HUES64 (cell line): ENCODE measurements at regions not wholly inside any gene's neighbourhood (a gene's known extent, or its start where the extent isn't known, plus 50 kb on each side); places are given as distances from the start of the nearest gene placed in this dataset.
"Not testable (repeated sequence)": the region's sequence is repeated elsewhere in the genome, so short reads cannot be mapped to it uniquely, and the experiment has no call there.

Experiments
- H3K27ac ChIP-seq: 2 replicates; pipeline ENCODE4 v1.7.0; 2013; ENCODE audit warnings: low read depth, low read length, inconsistent platforms
- H3K27me3 ChIP-seq: 2 replicates; pipeline ENCODE4 v1.6.1; 2013; ENCODE audit warnings: mild to moderate bottlenecking, low read length; ENCODE audit not compliant: insufficient read depth
- H3K36me3 ChIP-seq: 2 replicates; pipeline ENCODE4 v1.6.1; 2013; ENCODE audit warnings: mild to moderate bottlenecking, low read length; ENCODE audit not compliant: insufficient read depth
- H3K4me1 ChIP-seq: 2 replicates; pipeline ENCODE4 v1.6.1; 2013; ENCODE audit warnings: mild to moderate bottlenecking, low read length, moderate library complexity; ENCODE audit not compliant: insufficient read depth
- H3K4me3 ChIP-seq: 2 replicates; pipeline ENCODE4 v1.5.1; 2013; ENCODE audit warnings: mild to moderate bottlenecking, low read length, moderate library complexity
- H3K9ac ChIP-seq: 2 replicates; pipeline ENCODE4 v1.6.1; 2013; ENCODE audit warnings: mild to moderate bottlenecking, low read depth, low read length
- H3K9me3 ChIP-seq: 2 replicates; pipeline ENCODE4 v1.6.1; 2013; ENCODE audit warnings: low read depth, low read length; ENCODE audit not compliant: insufficient read depth
- WGBS: fragments of 150-250, 120-280 bp; methylation state at CpG from one replicate; pipeline ENCODE4 v1.1.7; 2013; ENCODE audit warnings: missing lambda C conversion rate; 5-methylcytosine and 5-hydroxymethylcytosine counted together

DNA sequence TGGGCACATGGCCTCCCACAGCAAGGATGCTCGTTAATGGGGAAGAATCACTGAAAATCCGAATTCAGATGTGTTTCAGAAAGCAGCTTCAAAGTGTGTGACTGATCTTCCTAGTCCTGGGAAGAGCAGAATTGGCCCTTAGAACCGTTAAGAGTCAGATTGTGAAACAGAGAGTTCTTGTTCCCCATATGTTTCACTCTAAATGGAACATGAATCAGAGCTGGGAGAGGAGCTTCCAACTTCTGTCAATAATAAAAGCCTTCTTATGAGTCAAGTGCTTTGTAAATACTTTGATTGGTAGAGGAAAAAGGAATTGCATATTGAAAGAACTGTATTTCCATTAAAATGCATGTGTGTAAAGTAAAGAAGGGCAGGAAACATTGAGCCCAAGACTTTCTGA lies 256.1 kb upstream of the PLGLB1 start:
- not testable (repeated sequence) for H3K27ac ChIP-seq, H3K9ac ChIP-seq, H3K27me3 ChIP-seq, H3K9me3 ChIP-seq, H3K4me1 ChIP-seq, H3K36me3 ChIP-seq, H3K4me3 ChIP-seq
- no CpG with 5 or more reads among the region's 3 CpGs for WGBS

DNA sequence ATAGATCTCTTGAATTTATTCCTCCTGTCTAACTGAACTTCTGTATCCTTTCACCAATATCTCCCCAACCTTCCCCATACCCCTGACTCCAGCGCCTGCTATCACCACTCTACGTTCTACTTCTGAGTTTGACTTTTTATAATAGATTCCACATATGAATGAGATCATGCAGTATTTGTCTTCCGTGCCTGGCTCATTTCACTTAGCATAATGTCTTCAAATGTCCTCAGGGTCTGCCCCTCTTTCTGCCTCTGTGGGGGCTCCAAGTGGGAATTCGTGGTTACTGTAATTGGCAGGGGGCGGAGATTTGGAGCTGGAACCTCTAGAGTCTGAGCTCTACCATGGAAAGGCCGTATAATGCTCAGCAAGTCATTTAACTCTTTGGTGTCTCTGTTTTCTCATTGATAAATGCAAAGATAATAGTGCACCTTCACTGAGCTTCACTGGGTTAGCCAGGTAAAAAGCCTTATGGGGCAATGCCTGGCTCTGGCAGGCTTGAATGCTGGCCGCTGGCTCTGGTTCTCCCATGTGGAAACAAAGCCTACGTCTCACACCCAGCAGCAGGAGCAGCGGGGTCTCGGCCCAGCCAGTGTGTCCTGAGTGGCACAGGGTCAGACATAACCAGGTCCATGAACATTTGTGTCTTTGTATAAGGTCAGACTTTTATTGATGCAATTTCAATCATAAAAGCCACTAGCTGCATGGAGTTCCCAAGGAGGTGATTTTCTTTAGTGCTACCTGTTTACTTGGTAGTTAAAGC lies 259.1 kb upstream of the PLGLB1 start:
- H3K9me3 ChIP-seq, H3K4me1 ChIP-seq, H3K4me3 ChIP-seq: not testable (repeated sequence)

DNA sequence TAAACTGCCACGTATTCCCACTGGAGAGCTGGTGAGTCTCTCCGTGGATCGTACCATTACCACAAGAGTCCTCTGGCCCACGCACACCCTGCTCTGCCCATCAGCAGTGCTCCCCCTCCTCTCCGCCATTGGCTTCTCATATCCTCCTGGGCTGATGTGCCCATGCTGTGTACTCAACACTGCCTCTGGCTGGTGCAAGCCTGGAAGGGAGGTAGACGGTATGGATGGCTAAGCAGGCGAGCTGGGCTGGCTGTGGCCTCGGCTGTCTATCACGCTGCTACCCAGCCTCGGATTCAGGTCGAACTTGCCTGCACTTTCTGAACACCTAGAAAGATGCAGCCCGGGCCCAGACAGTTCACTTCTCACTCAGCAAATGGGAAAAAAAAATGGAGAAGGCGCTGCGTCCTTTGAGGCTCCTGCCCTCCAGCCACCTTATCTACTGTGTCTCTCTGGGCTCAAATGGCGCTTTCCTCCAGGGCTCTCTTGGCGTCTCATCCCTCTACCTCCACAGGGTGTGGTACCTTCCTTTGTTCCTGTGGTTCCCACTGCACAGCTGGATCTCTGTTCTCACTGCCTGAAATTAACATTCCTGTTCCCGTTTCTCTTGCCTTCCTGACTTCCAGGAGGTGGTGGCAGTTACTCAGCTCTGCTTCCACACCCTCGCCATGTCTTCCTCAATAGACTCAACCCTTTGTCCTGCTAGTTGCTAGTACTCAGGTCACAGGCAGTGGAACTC lies 262.3 kb upstream of the PLGLB1 start:
- H3K27me3 ChIP-seq, H3K27ac ChIP-seq, H3K4me3 ChIP-seq, H3K4me1 ChIP-seq, H3K36me3 ChIP-seq, H3K9me3 ChIP-seq, H3K9ac ChIP-seq: not testable (repeated sequence)
- 62% methylated on average over 14 of the region's 18 CpGs for WGBS

More for the DNA sequence above, 259.1 kb upstream of the PLGLB1 start:
- not testable (repeated sequence) for H3K27me3 ChIP-seq, H3K36me3 ChIP-seq, H3K27ac ChIP-seq, H3K9ac ChIP-seq
- WGBS, result 85% methylated on average over 4 of the region's 10 CpGs

DNA sequence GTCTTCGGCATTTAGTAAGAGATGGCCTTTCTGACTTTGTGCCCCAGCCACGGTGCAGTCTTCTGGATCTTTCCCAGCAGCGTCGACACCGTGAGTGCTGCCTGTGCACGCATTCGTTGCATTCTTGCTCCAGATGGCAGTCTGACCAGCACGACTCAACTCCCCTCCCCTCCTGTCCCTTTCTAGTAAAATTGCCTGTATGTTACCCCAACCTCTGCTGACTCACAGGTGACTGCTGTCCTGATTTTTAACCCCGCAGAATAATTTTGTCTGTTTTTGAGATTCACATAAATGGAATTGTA lies 262.8 kb upstream of the PLGLB1 start:
- not testable (repeated sequence) for H3K9ac ChIP-seq, H3K27me3 ChIP-seq, H3K4me1 ChIP-seq, H3K27ac ChIP-seq, H3K4me3 ChIP-seq, H3K36me3 ChIP-seq, H3K9me3 ChIP-seq
- WGBS, result no CpG with 5 or more reads among the region's 9 CpGs

DNA sequence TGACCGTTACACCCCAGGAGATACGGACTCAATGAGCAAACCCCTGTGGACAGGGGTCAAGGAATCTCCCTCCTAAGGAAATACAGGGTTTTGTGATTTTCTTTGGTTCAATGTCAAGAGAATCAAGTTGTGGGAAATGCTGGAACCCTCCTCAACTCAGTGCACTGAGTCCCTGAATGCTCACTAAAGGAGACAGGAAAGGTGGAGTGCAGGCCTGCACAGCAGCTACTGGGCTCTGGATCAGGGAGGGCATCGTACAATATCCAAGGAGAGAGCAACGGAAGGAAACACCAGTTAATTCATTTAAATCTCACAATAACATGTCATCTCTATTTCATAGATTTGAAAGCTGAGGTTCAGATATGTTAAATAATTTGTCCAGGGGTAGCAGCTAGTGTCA lies 263.5 kb upstream of the PLGLB1 start:
- H3K27me3 ChIP-seq, H3K9me3 ChIP-seq, H3K9ac ChIP-seq, H3K27ac ChIP-seq, H3K4me3 ChIP-seq, H3K36me3 ChIP-seq, H3K4me1 ChIP-seq: not testable (repeated sequence)
- 90% methylated on average over 4 of the region's 4 CpGs for WGBS

DNA sequence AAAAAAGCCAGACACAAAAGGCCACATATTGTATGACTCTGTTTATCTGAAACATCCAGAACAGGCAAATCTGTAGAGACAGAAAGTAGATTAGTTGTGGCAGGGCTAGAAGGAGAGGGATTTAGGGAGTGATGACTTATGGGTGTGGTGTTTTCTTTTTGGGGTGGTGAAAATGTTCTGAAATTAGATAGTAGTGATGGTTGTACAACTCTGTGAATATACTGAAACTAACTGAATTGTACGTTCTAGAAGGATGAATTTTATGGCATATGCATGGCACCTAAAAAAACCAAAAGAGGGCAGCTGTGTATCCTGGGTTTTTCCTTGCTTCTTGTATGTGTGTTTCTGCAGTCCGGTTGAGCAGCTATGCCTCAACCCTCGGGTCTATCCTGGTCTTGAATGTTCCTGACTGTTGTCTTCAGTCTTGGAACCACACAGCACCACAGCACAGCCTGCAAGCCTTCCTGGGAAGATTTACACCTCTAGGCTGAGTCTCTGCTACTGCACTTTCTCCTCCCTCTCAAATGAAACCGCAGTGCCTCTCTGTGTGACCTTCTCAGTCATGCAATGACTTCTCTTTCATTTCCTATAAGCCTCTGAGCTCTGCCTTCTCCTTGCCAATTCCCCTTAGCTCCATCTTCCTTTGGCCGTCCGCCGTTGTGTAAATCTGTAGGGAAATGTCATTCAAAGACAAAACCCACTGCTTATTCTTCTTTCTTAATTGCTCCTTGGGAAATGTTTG lies 269.1 kb upstream of the PLGLB1 start:
- not testable (repeated sequence) for H3K27me3 ChIP-seq, H3K27ac ChIP-seq, H3K9ac ChIP-seq, H3K4me1 ChIP-seq, H3K4me3 ChIP-seq, H3K9me3 ChIP-seq, H3K36me3 ChIP-seq
- WGBS, result 84% methylated on average over 3 of the region's 7 CpGs

DNA sequence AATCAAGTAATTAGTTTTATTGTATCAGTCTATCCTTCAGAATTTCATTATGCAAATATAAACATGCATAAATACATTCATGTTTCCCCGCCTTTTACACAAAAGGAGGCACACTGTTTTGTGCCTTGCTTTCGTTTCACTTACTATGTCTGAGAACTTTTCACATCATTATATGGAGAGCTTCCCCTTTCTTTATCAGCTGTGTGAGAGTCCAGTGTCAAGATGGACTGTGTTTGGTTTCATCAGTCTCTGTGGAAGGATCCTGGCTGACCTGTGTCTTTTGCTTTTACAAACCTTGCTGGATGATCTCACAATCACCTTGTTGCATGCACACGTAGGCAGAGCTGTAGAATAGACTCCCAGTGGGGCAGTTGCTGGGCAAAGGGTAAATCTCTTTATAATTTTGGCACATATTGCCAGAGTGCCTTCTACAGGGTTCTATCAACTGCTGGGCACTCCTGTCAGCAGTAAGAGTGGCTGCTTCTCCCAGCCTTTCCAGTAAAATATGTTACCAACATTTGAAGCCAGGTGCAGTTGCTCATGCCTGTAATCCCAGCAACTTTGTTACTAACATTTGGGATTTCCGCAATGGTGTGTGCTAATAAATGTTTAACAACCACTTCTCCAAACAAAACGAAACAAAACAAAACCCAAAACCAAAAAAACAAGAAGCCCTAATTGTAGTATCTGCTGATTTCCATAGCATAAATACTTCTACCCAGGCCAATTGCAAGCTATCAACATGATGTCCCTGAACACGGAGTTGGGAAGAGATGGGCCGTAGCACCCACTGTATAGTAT lies 270.0 kb upstream of the PLGLB1 start:
- H3K9ac ChIP-seq, H3K36me3 ChIP-seq, H3K9me3 ChIP-seq, H3K4me1 ChIP-seq, H3K27ac ChIP-seq, H3K27me3 ChIP-seq, H3K4me3 ChIP-seq: not testable (repeated sequence)
- 94% methylated on average over 5 of the region's 7 CpGs for WGBS

DNA sequence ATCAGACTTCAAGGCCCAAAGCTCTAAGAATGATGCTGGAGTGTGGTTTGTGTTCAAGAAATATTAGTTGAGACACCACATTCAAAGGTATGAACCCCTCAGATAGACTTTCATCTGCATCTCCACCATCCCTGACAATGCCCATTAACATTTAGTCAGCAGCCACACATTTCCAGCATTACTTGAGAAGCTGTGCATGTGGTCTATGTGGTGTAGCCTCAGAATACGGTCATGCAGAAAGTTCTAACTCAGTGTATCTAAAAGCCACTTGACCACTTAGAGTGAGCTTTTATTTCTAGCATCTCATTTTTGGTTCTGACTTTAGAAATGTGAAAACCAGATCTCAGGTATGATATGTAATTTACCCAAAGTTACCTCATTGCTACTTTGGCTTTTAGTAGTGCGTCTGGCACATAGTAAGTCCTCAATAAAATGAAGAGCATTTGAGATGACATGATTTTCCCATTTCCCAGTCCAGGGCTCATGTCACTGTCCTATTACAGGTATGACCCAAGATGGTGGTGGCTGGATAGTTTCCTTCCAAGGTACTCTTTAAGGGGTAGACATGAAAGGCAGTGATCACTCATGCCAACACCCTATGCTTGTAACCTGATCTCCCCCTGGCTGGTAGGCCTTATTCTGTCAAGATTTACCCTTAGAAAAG lies 272.4 kb upstream of the PLGLB1 start:
- H3K4me3 ChIP-seq, H3K4me1 ChIP-seq, H3K9me3 ChIP-seq, H3K27ac ChIP-seq, H3K27me3 ChIP-seq, H3K36me3 ChIP-seq, H3K9ac ChIP-seq: not testable (repeated sequence)
- WGBS, result 90% methylated on average over 2 of the region's 2 CpGs

DNA sequence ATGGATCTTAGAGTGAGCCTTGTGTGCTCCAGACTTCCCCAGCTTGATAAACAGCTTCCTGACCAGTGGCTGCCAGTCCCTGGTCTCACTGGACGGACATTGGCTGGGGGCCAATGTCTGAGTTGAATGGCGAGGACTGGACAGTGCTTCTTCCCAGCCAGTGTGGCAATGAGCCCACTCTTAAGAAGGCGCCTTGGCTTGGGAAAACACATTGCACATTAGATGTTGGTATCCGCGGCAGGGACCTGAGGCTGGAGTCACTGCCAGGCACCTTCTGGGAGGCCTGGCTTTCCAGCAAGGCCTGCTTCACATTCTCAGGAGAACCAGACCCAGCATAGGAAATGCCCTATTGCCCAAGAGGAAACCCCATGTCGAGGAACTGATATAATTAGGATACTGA lies 273.5 kb upstream of the PLGLB1 start:
- not testable (repeated sequence) for H3K9ac ChIP-seq, H3K4me1 ChIP-seq, H3K4me3 ChIP-seq, H3K9me3 ChIP-seq, H3K36me3 ChIP-seq, H3K27me3 ChIP-seq, H3K27ac ChIP-seq
- 96% methylated on average over 6 of the region's 6 CpGs for WGBS

DNA sequence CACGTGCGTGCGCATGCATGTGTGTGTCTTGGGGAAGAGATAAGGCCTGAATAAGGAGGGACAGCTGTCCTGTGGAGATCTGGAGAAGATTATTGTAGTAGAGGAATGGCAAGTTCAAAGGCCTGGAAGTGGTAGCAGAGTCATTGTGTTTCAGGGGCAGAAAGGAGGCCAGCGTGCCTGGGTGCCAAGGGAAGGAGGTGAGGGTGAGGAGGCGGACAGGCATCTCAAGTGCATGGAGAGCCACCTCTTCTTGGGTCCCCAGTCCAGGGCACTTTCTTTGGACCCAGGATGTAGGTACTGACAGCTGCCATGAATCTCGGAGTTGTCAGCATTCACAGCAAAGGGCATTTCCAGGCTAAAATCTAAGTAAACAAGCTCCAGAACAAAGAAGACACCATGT lies 279.7 kb upstream of the PLGLB1 start:
- not testable (repeated sequence) for H3K27me3 ChIP-seq, H3K9me3 ChIP-seq, H3K27ac ChIP-seq, H3K4me3 ChIP-seq, H3K4me1 ChIP-seq, H3K36me3 ChIP-seq, H3K9ac ChIP-seq
- 84% methylated on average over 6 of the region's 6 CpGs for WGBS

DNA sequence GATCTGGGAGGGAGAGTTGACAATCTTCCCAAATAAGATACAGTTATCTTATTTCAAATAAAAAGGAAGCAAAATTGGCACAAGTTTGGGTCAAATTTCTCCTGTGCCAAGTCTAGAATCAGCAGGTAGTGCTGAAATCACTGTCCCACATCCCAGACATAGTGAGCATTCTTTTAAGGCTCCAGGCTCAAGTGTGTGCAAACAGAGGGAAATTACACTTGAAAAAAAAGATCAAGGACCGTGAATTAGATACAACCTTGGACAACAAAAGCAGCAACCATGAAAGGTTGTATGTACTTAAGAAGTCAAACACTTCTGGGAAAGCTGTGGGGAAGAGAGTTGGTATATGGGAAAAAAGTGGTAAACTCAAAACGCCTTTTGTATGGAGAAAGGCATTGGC lies 280.2 kb upstream of the PLGLB1 start:
- not testable (repeated sequence) for H3K4me1 ChIP-seq

More for the DNA sequence above, 280.2 kb upstream of the PLGLB1 start:
- not testable (repeated sequence) for H3K36me3 ChIP-seq, H3K27me3 ChIP-seq, H3K4me3 ChIP-seq, H3K9ac ChIP-seq, H3K9me3 ChIP-seq, H3K27ac ChIP-seq
- 100% methylated on average over 1 of the region's 2 CpGs for WGBS
